Testis (tissue), 2 donors: ENCODE measurements at regions not wholly inside any gene's neighbourhood (a gene's known extent, or its start where the extent isn't known, plus 50 kb on each side); places are given as distances from the start of the nearest gene placed in this dataset.
"Not testable (repeated sequence)": the region's sequence is repeated elsewhere in the genome, so short reads cannot be mapped to it uniquely, and the experiment has no call there.

Experiments used
- POLR2A ChIP-seq: fragments of 450-650 bp; IDR thresholded peaks from one replicate; pipeline ENCODE4 v1.6.1; 2017; ENCODE audit warnings: antibody characterized with exemption, mild to moderate bottlenecking, moderate library complexity
- TF ChIP-seq, protein P1 (sequence below), 3 experiments: fragments of 450-650 bp in 2 of 3; fragments of 200-600 bp in 1 of 3; sonication (generic) in 1 of 3; IDR thresholded peaks; one replicate each; pipeline ENCODE4 v1.5.1; 2016 to 2019; ENCODE audit warnings: antibody characterized with exemption in 3 of 3, mild to moderate bottlenecking in 2 of 3, moderate library complexity in 1 of 3

DNA sequence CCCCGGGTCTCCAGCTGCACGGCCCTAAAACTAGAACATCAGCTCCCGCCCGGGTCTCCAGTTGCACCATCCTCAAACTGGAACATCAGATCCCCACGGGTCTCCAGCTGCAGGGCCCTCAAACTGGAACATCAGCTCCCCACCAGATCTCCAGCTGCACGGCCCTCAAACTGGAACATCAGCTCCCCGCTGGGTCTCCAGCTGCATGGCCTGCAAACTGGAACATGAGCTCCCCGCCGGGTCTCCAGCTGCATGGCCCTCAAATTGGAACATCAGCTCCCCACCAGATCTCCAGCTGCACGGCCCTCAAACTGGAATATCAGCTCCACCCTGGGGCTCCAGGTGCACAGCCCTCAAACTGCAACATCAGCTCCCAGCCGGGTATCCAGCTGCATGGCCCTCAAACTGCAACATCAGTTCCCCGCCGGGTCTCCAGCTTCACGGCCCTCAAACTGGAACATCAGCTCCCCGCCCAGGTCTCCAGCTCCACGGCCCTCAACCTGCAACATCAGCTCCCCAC, 93.5 kb upstream of the LPCAT1 start:
- TF ChIP-seq, protein P1, sequence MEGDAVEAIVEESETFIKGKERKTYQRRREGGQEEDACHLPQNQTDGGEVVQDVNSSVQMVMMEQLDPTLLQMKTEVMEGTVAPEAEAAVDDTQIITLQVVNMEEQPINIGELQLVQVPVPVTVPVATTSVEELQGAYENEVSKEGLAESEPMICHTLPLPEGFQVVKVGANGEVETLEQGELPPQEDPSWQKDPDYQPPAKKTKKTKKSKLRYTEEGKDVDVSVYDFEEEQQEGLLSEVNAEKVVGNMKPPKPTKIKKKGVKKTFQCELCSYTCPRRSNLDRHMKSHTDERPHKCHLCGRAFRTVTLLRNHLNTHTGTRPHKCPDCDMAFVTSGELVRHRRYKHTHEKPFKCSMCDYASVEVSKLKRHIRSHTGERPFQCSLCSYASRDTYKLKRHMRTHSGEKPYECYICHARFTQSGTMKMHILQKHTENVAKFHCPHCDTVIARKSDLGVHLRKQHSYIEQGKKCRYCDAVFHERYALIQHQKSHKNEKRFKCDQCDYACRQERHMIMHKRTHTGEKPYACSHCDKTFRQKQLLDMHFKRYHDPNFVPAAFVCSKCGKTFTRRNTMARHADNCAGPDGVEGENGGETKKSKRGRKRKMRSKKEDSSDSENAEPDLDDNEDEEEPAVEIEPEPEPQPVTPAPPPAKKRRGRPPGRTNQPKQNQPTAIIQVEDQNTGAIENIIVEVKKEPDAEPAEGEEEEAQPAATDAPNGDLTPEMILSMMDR (IDR thresholded peaks at IDR 0.05): not testable (repeated sequence)
- TF ChIP-seq POLR2A: not testable (repeated sequence)
